ENCODE measurements at regions not wholly inside any gene's neighbourhood (a gene's known extent, or its start where the extent isn't known, plus 50 kb on each side); places are given as distances from the start of the nearest gene placed in this dataset.

- no peaks in the 10 kb centered on the region for H3F3A ChIP-seq (ENCODE audit: control insufficient read depth, insufficient read depth)
- H3K9me3 ChIP-seq (ENCODE audit: control insufficient read depth, insufficient read depth, low read length): no peaks in the 10 kb centered on the region
- H3K27ac ChIP-seq (ENCODE audit: low read depth, low read length): no peak overlapping the region
- no peak overlapping the region for H3K4me3 ChIP-seq (ENCODE audit: low read length)
- H3K4me2 ChIP-seq (ENCODE audit: low read length): no peak overlapping the region
- no peaks in the 10 kb centered on the region for H3K79me2 ChIP-seq (ENCODE audit: control insufficient read depth, low read length)
- no peaks in the 10 kb centered on the region for H3K36me3 ChIP-seq (ENCODE audit: control insufficient read depth, low read length)
- no peak for TF ChIP-seq CTCF (IDR thresholded peaks at IDR 0.05; ENCODE audit: low read depth, low read length, poor library complexity, severe bottlenecking)
- TF ChIP-seq EZH2phosphoT487 (IDR thresholded peaks at IDR 0.05; ENCODE audit: borderline replicate concordance, low read length): no peak
- H3K27me3 ChIP-seq (ENCODE audit: control insufficient read depth, low read length): no peaks in the 10 kb centered on the region
- H3K9me2 ChIP-seq (replicated peaks; ENCODE audit: control insufficient read depth, low read length): no peaks in the 10 kb centered on the region
- H3K4me1 ChIP-seq (ENCODE audit: control insufficient read depth, low read length): no peaks in the 10 kb centered on the region
- H4K20me1 ChIP-seq (ENCODE audit: control insufficient read depth, insufficient read depth, low read depth, low read length): no peaks in the 10 kb centered on the region
These were observed 762.9 kb downstream of the C12orf50 start for GRCh38 chr12:87266305-87266704.

DNA sequence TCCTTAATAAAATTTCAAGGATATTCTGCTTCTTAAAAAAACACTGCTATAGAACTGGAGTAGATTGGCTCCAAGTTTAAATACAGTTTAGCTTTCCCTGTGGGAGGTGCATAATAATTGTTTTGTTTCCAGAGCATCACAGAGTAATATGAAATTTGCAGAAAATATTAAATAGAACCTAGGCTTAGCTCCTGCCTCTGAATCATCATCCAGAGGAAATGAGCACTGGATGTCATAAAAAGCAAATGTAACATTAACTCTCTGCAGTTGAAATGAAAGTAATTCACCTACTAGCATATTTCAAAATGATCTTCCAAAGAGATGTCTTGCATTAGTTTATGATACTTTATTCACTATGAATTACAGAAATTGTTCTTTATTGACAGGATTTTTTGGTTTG lies 769.8 kb downstream of the C12orf50 start:
- no peaks in the 10 kb centered on the region for H3K27me3 ChIP-seq (ENCODE audit: control insufficient read depth, low read length)
- no peaks in the 10 kb centered on the region for H3K79me2 ChIP-seq (ENCODE audit: control insufficient read depth, low read length)
- H3K4me3 ChIP-seq (ENCODE audit: low read length): no peak overlapping the region
- H3K9me2 ChIP-seq (replicated peaks; ENCODE audit: control insufficient read depth, low read length): no peaks in the 10 kb centered on the region
- no peaks in the 10 kb centered on the region for H3K36me3 ChIP-seq (ENCODE audit: control insufficient read depth, low read length)
- no peaks in the 10 kb centered on the region for H4K20me1 ChIP-seq (ENCODE audit: control insufficient read depth, insufficient read depth, low read depth, low read length)
- H3F3A ChIP-seq (ENCODE audit: control insufficient read depth, insufficient read depth): no peaks in the 10 kb centered on the region
- TF ChIP-seq EZH2phosphoT487 (IDR thresholded peaks at IDR 0.05; ENCODE audit: borderline replicate concordance, low read length) (no peak), CTCF (IDR thresholded peaks at IDR 0.05; ENCODE audit: low read depth, low read length, poor library complexity, severe bottlenecking) (no peak)
- no peak overlapping the region for H3K4me2 ChIP-seq (ENCODE audit: low read length)
- H3K4me1 ChIP-seq (ENCODE audit: control insufficient read depth, low read length): no peaks in the 10 kb centered on the region
- H3K27ac ChIP-seq (ENCODE audit: low read depth, low read length): no peak overlapping the region
- H3K9me3 ChIP-seq (ENCODE audit: control insufficient read depth, insufficient read depth, low read length): no peaks in the 10 kb centered on the region

GRCh38 chr12:87254381-87255030 lies 774.7 kb downstream of the C12orf50 start:
- Histone ChIP-seq H3K9me2 (replicated peaks; ENCODE audit: control insufficient read depth, low read length) (no peaks in the 10 kb centered on the region), H3K9me3 (ENCODE audit: control insufficient read depth, insufficient read depth, low read length) (no peaks in the 10 kb centered on the region), H3K4me2 (ENCODE audit: low read length) (no peak overlapping the region), H3K4me3 (ENCODE audit: low read length) (no peak overlapping the region), H3K4me1 (ENCODE audit: control insufficient read depth, low read length) (no peaks in the 10 kb centered on the region), H4K20me1 (ENCODE audit: control insufficient read depth, insufficient read depth, low read depth, low read length) (no peaks in the 10 kb centered on the region), H3K27ac (ENCODE audit: low read depth, low read length) (no peak overlapping the region), H3K79me2 (ENCODE audit: control insufficient read depth, low read length) (no peaks in the 10 kb centered on the region), H3K27me3 (ENCODE audit: control insufficient read depth, low read length) (no peaks in the 10 kb centered on the region), H3F3A (ENCODE audit: control insufficient read depth, insufficient read depth) (no peaks in the 10 kb centered on the region), H3K36me3 (ENCODE audit: control insufficient read depth, low read length) (no peaks in the 10 kb centered on the region)
- no peak for TF ChIP-seq EZH2phosphoT487 (IDR thresholded peaks at IDR 0.05; ENCODE audit: borderline replicate concordance, low read length)
- no peak for TF ChIP-seq CTCF (IDR thresholded peaks at IDR 0.05; ENCODE audit: low read depth, low read length, poor library complexity, severe bottlenecking)

Data from DOHH2 (cell line).